K562 (cell line): ENCODE measurements at regions not wholly inside any gene's neighbourhood (a gene's known extent, or its start where the extent isn't known, plus 50 kb on each side); places are given as distances from the start of the nearest gene placed in this dataset.

Experiments used
- SMC3 ChIP-seq: conservative IDR thresholded peaks from 2 replicates; pipeline ENCODE4 v1.6.1; 2011; ENCODE audit warnings: low read depth, low read length, improper control_type of control experiment; ENCODE audit not compliant: insufficient read depth
- ZBTB40 ChIP-seq, 2 experiments: fragments of 450-650 bp in 1 of 2; sonication (generic) in 1 of 2; formaldehyde crosslinking in 1 of 2; IDR thresholded peaks; 2 replicates each; pipeline versions ENCODE4 v1.7.1 to v1.9.0; 2016 to 2022; ENCODE audit warnings: inconsistent platforms in 1 of 2, mild to moderate bottlenecking in 1 of 2, missing genetic modification reagents in 1 of 2

GRCh38 chr12:53838978-53839377, 87.2 kb upstream of the CISTR start (continued):
- no peak for TF ChIP-seq ZBTB40 (IDR thresholded peaks at IDR 0.05)
- TF ChIP-seq ZBTB40 (CRISPR knock-in tag; IDR thresholded peaks at IDR 0.05): no peak
- no peak for TF ChIP-seq SMC3
